ENCODE measurements at regions not wholly inside any gene's neighbourhood (a gene's known extent, or its start where the extent isn't known, plus 50 kb on each side); places are given as distances from the start of the nearest gene placed in this dataset.

- H3K27me3 Mint-ChIP-seq = no peaks in the 10 kb centered on the region
- intact Hi-C loops (cut with micrococcal nuclease) = no loop called here
- POLR2A ChIA-PET = no interaction called here
These were observed 52.9 kb upstream of the FSHR start for GRCh38 chr2:49207204-49207603.

More at GRCh38 chr2:49207204-49207603, 52.9 kb upstream of the FSHR start:
- no peak for DNase-seq
- Mint-ChIP-seq H3K4me1 (ENCODE audit: low read depth) (no peaks in the 10 kb centered on the region), H3K9me3 (peaks cover under 1% of the 10 kb centered on the region), H3K27ac (no peak overlapping the region), H3K4me3 (no peak overlapping the region), H3K36me3 (no peaks in the 10 kb centered on the region)
- CTCF ChIA-PET = no interaction called here
